ENCODE measurements at regions not wholly inside any gene's neighbourhood (a gene's known extent, or its start where the extent isn't known, plus 50 kb on each side); places are given as distances from the start of the nearest gene placed in this dataset.
"Not testable (repeated sequence)": the region's sequence is repeated elsewhere in the genome, so short reads cannot be mapped to it uniquely, and the experiment has no call there.

- H3K36me3 ChIP-seq (ENCODE audit: insufficient read depth, low read length); H3K4me3 ChIP-seq (ENCODE audit: low read depth, low read length, poor library complexity, severe bottlenecking); H2AFZ ChIP-seq (ENCODE audit: low read length); DNase-seq (ENCODE audit: low spot score); H3K9me2 ChIP-seq (ENCODE audit: insufficient read depth, low read length); CTCF ChIA-PET (ENCODE audit: unreplicated experiment); H3K79me2 ChIP-seq (ENCODE audit: insufficient read depth, low read depth, low read length); H4K20me1 ChIP-seq (ENCODE audit: insufficient read depth, low read length); H3K4me2 ChIP-seq (ENCODE audit: low read length); intact Hi-C loops (cut with micrococcal nuclease; ENCODE audit: unreplicated experiment); BruUV-seq (replicated peaks); H3K4me1 ChIP-seq (ENCODE audit: insufficient read depth, low read length, poor library complexity, severe bottlenecking); H3K9me3 ChIP-seq (ENCODE audit: low read length); H3K27ac ChIP-seq (ENCODE audit: low read depth, low read length, poor library complexity, severe bottlenecking); POLR2A ChIA-PET: not testable (repeated sequence)
These were observed 340.4 kb downstream of the CEP170 start for GRCh38 chr1:242914729-242915128.

DNA sequence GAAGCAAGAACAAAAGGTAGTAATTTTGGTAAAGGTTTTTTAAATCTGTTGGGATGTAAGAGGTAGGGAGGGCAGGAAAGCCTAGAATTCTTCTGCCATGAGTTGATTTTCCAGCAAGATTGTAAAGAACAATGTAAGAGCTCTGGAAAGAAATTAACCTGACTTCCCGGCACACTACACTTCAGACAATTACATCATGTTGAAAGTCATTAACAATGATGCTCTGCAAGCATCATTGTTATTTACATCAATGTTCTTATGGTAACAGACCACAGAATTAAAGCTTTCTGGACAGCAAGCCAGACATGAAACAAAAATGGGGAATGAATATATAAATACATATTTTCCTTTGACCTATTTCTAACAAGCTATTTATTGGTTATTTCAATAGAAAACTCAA is 342.2 kb downstream of the CEP170 start:
- BruUV-seq (replicated peaks); H3K27ac ChIP-seq (ENCODE audit: low read depth, low read length, poor library complexity, severe bottlenecking); H3K36me3 ChIP-seq (ENCODE audit: insufficient read depth, low read length); H2AFZ ChIP-seq (ENCODE audit: low read length); H3K4me2 ChIP-seq (ENCODE audit: low read length); H3K79me2 ChIP-seq (ENCODE audit: insufficient read depth, low read depth, low read length); H4K20me1 ChIP-seq (ENCODE audit: insufficient read depth, low read length); intact Hi-C loops (cut with micrococcal nuclease; ENCODE audit: unreplicated experiment); CTCF ChIA-PET (ENCODE audit: unreplicated experiment); H3K4me3 ChIP-seq (ENCODE audit: low read depth, low read length, poor library complexity, severe bottlenecking); H3K9me2 ChIP-seq (ENCODE audit: insufficient read depth, low read length); POLR2A ChIA-PET; H3K9me3 ChIP-seq (ENCODE audit: low read length); H3K4me1 ChIP-seq (ENCODE audit: insufficient read depth, low read length, poor library complexity, severe bottlenecking); DNase-seq (ENCODE audit: low spot score): not testable (repeated sequence)

GRCh38 chr1:242900558-242900957 is 354.5 kb downstream of the CEP170 start:
- H3K9me3 ChIP-seq (ENCODE audit: low read length); intact Hi-C loops (cut with micrococcal nuclease; ENCODE audit: unreplicated experiment); H3K79me2 ChIP-seq (ENCODE audit: insufficient read depth, low read depth, low read length); DNase-seq (ENCODE audit: low spot score); CTCF ChIA-PET (ENCODE audit: unreplicated experiment); POLR2A ChIA-PET; H3K4me3 ChIP-seq (ENCODE audit: low read depth, low read length, poor library complexity, severe bottlenecking); H3K36me3 ChIP-seq (ENCODE audit: insufficient read depth, low read length); H3K4me2 ChIP-seq (ENCODE audit: low read length); H4K20me1 ChIP-seq (ENCODE audit: insufficient read depth, low read length); H3K4me1 ChIP-seq (ENCODE audit: insufficient read depth, low read length, poor library complexity, severe bottlenecking); H3K9me2 ChIP-seq (ENCODE audit: insufficient read depth, low read length); H3K27ac ChIP-seq (ENCODE audit: low read depth, low read length, poor library complexity, severe bottlenecking); BruUV-seq (replicated peaks); H2AFZ ChIP-seq (ENCODE audit: low read length): not testable (repeated sequence)

GRCh38 chr1:242890192-242890741 is 364.8 kb downstream of the CEP170 start:
- TF ChIP-seq EZH2phosphoT487 (IDR thresholded peaks at IDR 0.05; ENCODE audit: borderline replicate concordance, low read depth, low read length) (no peak), CTCF (conservative IDR thresholded peaks at IDR 0.05; ENCODE audit: low read length) (no peak)
- H4K20me1 ChIP-seq (ENCODE audit: insufficient read depth, low read length) = no peaks in the 10 kb centered on the region

More at GRCh38 chr1:242890192-242890741, 364.8 kb downstream of the CEP170 start:
- Histone ChIP-seq H3K36me3 (ENCODE audit: insufficient read depth, low read length) (no peaks in the 10 kb centered on the region), H3K79me2 (ENCODE audit: insufficient read depth, low read depth, low read length) (no peaks in the 10 kb centered on the region), H3K4me2 (ENCODE audit: low read length) (no peak overlapping the region), H3K4me1 (ENCODE audit: insufficient read depth, low read length, poor library complexity, severe bottlenecking) (no peaks in the 10 kb centered on the region), H3K4me3 (ENCODE audit: low read depth, low read length, poor library complexity, severe bottlenecking) (no peak overlapping the region), H3K9me2 (ENCODE audit: insufficient read depth, low read length) (no peaks in the 10 kb centered on the region), H3K9me3 (ENCODE audit: low read length) (no peaks in the 10 kb centered on the region), H3K27ac (ENCODE audit: low read depth, low read length, poor library complexity, severe bottlenecking) (no peak overlapping the region), H2AFZ (ENCODE audit: low read length) (no peak overlapping the region)
- no peak for DNase-seq (ENCODE audit: low spot score)
- BruUV-seq (replicated peaks) = no TSS peak
- ChIA-PET POLR2A (no interaction called here), CTCF (ENCODE audit: unreplicated experiment) (no interaction called here)
- intact Hi-C loops (cut with micrococcal nuclease; ENCODE audit: unreplicated experiment) = no loop called here

All from OCI-LY7 (cell line).